ENCODE measurements at regions not wholly inside any gene's neighbourhood (a gene's known extent, or its start where the extent isn't known, plus 50 kb on each side); places are given as distances from the start of the nearest gene placed in this dataset.

- 89 to 98% methylated on average over 5 to 7 of the region's 7 CpGs for WGBS, 2 donors (ENCODE audit: low coverage in 1 of 2)
- no peaks in the 10 kb centered on the region for H3K4me1 ChIP-seq
- H3K27me3 ChIP-seq, result no peaks in the 10 kb centered on the region
- TF ChIP-seq POLR2A (IDR thresholded peaks at IDR 0.05) (no peak), POLR2AphosphoS5 (IDR thresholded peaks at IDR 0.05) (no peak), CTCF (IDR thresholded peaks at IDR 0.05) (no peak), EP300 (IDR thresholded peaks at IDR 0.05) (no peak)
- H3K9me3 ChIP-seq, result no peaks in the 10 kb centered on the region
- no peaks in the 10 kb centered on the region for H3K36me3 ChIP-seq
- H3K4me3 ChIP-seq, result no peak overlapping the region
- H3K27ac ChIP-seq, result no peak overlapping the region
- no peak for ATAC-seq
Measured at GRCh38 chr1:88134983-88135921, 548.8 kb upstream of the PKN2 start.

- Histone ChIP-seq H3K36me3 (no peaks in the 10 kb centered on the region), H3K9me3 (no peaks in the 10 kb centered on the region), H3K4me3 (no peak overlapping the region), H3K27ac (no peak overlapping the region), H3K4me1 (no peaks in the 10 kb centered on the region), H3K27me3 (no peaks in the 10 kb centered on the region)
- TF ChIP-seq POLR2A (IDR thresholded peaks at IDR 0.05) (no peak), POLR2AphosphoS5 (IDR thresholded peaks at IDR 0.05) (no peak), CTCF (IDR thresholded peaks at IDR 0.05) (no peak), EP300 (IDR thresholded peaks at IDR 0.05) (no peak)
- ATAC-seq, result no peak
- 56 to 66% methylated on average over 2 to 4 of the region's 4 CpGs for WGBS, 2 donors (ENCODE audit: low coverage in 1 of 2)
Measured at GRCh38 chr1:88139633-88140032, 544.4 kb upstream of the PKN2 start.

- H3K27ac ChIP-seq, result no peak overlapping the region
- WGBS, 2 donors (ENCODE audit: low coverage in 1 of 2), result 88 to 96% methylated on average over 1 of the region's 1 CpG
- no peaks in the 10 kb centered on the region for H3K36me3 ChIP-seq
- no peaks in the 10 kb centered on the region for H3K27me3 ChIP-seq
- no peak overlapping the region for H3K4me3 ChIP-seq
- TF ChIP-seq CTCF (IDR thresholded peaks at IDR 0.05) (no peak), EP300 (IDR thresholded peaks at IDR 0.05) (no peak), POLR2A (IDR thresholded peaks at IDR 0.05) (no peak), POLR2AphosphoS5 (IDR thresholded peaks at IDR 0.05) (no peak)
- H3K4me1 ChIP-seq, result no peaks in the 10 kb centered on the region
- ATAC-seq, result no peak
- no peaks in the 10 kb centered on the region for H3K9me3 ChIP-seq
Measured at GRCh38 chr1:88140325-88140724, 543.7 kb upstream of the PKN2 start.

- H3K4me1 ChIP-seq, result no peaks in the 10 kb centered on the region
- no peaks in the 10 kb centered on the region for H3K27me3 ChIP-seq
- no peak overlapping the region for H3K4me3 ChIP-seq
- H3K27ac ChIP-seq, result no peak overlapping the region
- WGBS, 2 donors (ENCODE audit: low coverage in 1 of 2), result 42 to 69% methylated on average over 4 to 5 of the region's 6 CpGs
- TF ChIP-seq EP300 (IDR thresholded peaks at IDR 0.05) (no peak), POLR2AphosphoS5 (IDR thresholded peaks at IDR 0.05) (no peak), POLR2A (IDR thresholded peaks at IDR 0.05) (no peak), CTCF (IDR thresholded peaks at IDR 0.05) (no peak)
- no peaks in the 10 kb centered on the region for H3K9me3 ChIP-seq
- no peaks in the 10 kb centered on the region for H3K36me3 ChIP-seq
- ATAC-seq, result no peak
Measured at GRCh38 chr1:88141499-88142074, 542.5 kb upstream of the PKN2 start.

GRCh38 chr1:88145752-88146151, 538.3 kb upstream of the PKN2 start:
- H3K4me3 ChIP-seq, result no peak overlapping the region
- no peaks in the 10 kb centered on the region for H3K4me1 ChIP-seq
- H3K27ac ChIP-seq, result no peak overlapping the region
- no peak for ATAC-seq
- no peaks in the 10 kb centered on the region for H3K27me3 ChIP-seq
- TF ChIP-seq CTCF (IDR thresholded peaks at IDR 0.05) (no peak), POLR2AphosphoS5 (IDR thresholded peaks at IDR 0.05) (no peak), EP300 (IDR thresholded peaks at IDR 0.05) (no peak), POLR2A (IDR thresholded peaks at IDR 0.05) (no peak)
- 78 to 87% methylated on average over 3 of the region's 3 CpGs for WGBS, 2 donors (ENCODE audit: low coverage in 1 of 2)
- no peaks in the 10 kb centered on the region for H3K9me3 ChIP-seq
- H3K36me3 ChIP-seq, result no peaks in the 10 kb centered on the region
